Medulla oblongata (tissue), 1 donor: ENCODE measurements at regions not wholly inside any gene's neighbourhood (a gene's known extent, or its start where the extent isn't known, plus 50 kb on each side); places are given as distances from the start of the nearest gene placed in this dataset.
A peak's percentile ranks its signal among the peaks of the same experiment; 100 is the strongest.

Experiments used
- DNase-seq: peaks from one replicate; pipeline ENCODE4 v3.0.0-alpha.2; 2015; ENCODE audit errors: extremely low spot score

DNA sequence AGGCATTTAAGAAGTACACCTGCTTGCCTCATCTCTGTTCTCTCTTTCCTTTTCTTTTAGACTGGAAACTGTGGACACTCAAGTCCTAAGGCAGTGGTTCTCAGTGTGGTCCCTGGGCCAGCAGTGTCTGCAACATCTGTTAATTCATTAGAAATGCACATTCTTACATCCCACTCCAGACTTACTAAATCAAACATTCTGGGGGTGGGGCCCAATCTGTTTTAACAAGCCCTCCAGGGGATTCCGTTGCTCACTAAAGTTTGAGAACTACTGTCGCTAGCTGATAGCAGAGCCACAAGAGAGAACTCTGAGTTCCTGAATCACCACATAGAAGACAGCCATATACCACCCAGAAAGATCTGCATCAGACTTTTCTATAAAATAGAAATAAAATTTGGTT, 430.6 kb downstream of the BCOR start:
- no peak for DNase-seq

DNA sequence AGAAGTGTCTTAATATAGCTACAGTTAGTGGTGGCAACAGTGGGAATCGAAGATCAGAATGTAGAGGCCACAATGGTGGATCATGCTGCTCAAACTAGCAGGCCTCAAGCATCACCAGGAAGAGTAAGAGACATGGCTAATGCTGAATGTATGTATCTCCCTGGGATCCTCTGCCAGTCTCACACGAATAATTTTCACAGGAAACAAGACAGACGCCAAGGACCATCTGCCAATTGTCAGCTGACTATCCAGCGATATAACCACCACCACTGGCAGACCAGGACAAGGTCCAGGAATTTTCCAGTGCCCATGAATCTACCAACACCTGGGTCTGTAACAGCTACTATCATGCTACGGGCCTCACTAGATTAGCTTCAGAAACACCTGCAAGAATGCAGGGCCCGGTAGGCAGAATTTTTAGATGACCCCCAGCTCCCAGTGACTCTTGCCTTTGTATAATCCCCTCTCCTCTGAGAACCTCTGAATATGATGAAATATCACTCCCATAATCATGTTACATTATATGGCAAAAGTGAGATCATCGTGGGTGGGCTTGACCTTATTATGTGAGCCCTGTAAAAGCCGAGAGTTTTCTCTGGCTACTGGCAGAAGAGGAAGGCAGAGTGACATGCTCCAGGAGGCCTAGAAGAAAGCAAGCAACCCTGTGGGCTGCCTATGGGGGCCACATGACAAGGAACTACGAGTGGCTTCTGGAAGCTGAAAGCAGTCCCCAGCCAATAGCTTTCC, 429.8 kb downstream of the BCOR start:
- no peak for DNase-seq

GRCh38 chrX:39669668-39670067, 428.1 kb downstream of the BCOR start:
- DNase-seq, result no peak

- no peak for DNase-seq
Observed at GRCh38 chrX:39670281-39670680, 427.5 kb downstream of the BCOR start.

- no peak for DNase-seq
Observed at GRCh38 chrX:39672405-39672804, 425.4 kb downstream of the BCOR start.

- DNase-seq, result no peak
Observed at GRCh38 chrX:39674490-39675161, 423.1 kb downstream of the BCOR start.

DNA sequence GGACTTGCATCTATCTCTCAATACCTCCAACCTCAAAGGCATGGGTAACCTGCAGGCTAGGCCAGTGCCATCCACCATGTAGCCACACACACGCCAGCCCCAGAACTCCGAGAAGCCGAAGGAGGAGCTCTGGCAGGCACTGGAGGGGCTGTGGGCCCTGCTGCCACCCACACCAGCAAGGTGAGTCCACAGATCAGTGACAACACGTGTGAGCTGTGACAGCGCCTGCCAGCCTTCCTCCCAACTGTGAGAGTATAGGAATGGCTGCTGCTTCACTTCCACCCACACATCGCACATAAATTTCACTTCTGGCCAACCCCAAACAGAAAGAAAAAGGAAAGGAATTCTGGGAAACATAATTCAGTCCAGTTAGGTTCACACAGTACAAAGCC, 422.6 kb downstream of the BCOR start:
- no peak for DNase-seq

GRCh38 chrX:39675619-39676018, 422.1 kb downstream of the BCOR start:
- no peak for DNase-seq

GRCh38 chrX:39676434-39676833, 421.3 kb downstream of the BCOR start:
- no peak for DNase-seq

DNA sequence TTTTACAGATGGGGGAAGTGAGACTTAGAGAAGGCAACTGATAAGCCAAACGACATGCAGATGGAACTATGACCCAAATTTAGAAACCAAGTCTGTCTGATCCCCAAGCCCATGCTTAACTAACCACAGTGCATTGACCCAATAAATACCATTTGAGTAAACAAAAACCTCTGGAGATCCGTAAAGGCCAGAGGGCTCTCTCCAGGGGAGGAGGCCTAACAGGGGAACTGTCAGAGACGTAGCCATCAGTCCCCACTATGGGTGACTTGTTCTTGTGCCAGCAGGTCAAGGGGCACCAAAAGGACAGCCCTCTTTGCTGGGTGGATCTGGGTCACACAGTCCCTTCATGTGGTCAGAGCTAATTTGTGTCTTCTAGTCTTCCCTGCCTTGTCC, 420.2 kb downstream of the BCOR start:
- DNase-seq, result no peak

DNA sequence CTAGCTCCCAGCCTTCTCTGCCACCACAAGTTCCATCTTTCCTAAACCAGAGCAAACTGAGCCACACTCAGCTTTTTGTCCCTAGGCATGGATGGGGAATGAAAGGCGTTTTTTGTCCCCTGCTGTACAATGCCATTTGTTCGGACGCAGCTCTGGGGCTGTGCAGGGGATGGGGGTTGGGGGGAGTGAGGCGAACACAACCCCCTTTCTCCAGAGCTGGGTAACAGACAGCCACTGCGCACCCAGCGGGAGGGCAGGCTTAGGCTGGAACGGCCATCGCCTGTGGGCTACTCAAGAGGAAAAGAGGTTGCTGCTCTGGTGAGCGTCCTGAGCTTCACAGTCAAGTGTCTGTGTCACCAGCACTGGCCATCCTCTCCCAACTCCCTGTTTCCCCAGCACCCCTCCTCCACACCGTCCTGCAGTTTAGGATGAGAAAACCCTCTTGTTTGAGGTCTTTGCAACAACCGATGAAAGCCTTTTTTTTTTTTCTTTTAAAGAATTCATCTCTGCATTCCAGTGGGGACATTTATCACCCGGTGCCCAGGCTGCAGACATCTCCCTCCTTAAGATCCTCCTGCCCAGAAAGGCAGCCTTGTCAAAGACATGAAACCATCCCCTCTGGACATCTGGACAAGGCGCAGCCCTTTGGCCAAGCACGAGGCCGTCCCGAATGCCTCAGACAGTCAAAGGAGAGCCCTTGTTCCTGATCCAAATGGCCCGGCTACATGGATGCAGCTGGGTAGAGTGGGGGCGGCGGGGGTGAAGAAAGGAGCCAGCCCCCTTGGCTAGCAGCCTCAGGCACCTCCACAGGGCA, 419.6 kb downstream of the BCOR start:
- peak; percentile 85 for DNase-seq

DNA sequence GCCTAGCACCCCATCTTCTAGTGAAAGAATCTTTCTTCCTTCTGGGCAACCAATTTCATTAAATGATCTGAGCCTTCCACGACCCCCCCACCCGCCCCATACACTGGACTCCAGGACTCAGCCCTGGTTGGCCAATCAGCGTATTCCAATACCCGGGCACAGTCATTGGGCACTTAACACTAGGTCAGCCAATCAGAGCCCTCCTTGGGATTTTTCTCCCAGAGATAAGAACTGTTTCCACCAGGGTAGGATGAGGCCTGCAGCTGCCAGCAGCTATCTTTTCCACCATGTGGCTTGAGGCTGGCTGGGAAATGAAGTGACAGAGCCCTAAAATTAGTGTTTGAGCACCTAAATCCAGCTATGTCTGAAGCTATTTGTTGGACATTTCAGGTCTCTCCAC, 418.8 kb downstream of the BCOR start:
- DNase-seq, result peak; percentile 26

DNA sequence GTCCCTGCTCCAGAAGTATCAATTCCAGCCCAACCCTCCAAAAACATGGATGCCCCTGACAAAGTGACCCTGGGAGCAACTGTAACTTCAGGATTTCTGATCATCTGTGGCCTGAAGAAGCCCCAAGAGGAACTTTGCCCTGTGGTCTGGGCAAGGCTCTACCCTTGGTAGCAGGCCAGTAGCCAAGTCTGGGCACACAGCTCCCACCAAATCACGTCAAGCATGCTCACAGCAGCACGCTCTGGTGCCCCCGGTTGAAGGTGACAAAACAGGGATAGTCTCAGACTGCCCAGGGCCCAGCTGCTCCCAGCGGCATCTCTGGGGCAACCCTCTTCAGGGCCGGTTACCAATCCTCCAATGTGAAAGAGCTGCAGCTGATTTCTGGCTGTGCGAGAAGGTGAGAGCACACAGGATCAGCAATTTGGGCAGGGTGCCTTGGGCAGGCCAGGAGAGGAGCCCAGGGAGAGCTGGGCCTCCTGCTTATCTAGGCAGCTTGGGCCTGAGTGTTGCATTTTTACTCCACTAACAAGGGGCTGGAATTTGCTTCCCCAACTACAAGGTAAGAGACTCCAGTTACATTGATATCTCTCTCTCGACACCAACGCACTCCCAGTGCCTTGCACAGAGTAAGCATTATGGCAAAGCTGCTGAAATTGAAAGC, 418.1 kb downstream of the BCOR start:
- no peak for DNase-seq

DNA sequence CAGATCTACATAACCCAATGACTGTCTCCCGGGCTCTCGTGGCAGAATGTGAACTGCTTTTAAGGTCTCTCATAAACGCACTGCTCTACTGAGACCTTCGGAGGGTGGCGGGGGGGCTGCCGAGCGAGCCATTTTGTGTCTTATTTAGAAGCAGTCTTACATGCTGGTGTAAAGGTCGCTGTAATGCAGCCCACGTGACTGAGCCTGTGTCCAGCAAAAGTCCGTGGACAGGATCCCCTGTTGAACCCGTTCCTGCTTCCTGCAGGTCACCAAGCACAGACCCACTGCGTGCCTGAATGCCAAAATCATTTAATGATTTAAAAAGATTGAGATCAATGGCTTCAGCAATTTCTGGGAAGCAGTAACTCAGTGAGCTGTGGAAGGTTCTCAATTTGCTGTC, 415.9 kb downstream of the BCOR start:
- DNase-seq, result no peak

DNA sequence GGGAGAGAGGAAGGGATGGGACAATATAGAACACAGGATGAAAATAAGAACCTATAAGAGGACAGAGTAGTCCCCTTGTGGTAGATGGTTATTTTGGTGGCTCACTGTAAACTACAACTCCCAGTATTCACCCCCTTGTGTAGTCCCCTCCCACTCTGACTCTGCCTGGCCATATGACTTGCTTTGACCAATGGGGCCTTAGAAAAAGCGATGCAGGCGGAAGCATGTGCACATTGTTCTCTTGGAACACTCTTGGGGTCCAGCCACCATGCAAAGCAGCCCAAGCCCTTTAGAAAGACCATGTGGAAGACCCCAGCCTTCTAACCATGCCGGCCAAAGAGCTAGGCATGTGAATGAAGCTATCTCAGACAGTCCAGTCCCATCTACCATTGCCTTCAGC, 415.0 kb downstream of the BCOR start:
- DNase-seq, result no peak

GRCh38 chrX:39688219-39688575, 409.6 kb downstream of the BCOR start:
- no peak for DNase-seq

DNA sequence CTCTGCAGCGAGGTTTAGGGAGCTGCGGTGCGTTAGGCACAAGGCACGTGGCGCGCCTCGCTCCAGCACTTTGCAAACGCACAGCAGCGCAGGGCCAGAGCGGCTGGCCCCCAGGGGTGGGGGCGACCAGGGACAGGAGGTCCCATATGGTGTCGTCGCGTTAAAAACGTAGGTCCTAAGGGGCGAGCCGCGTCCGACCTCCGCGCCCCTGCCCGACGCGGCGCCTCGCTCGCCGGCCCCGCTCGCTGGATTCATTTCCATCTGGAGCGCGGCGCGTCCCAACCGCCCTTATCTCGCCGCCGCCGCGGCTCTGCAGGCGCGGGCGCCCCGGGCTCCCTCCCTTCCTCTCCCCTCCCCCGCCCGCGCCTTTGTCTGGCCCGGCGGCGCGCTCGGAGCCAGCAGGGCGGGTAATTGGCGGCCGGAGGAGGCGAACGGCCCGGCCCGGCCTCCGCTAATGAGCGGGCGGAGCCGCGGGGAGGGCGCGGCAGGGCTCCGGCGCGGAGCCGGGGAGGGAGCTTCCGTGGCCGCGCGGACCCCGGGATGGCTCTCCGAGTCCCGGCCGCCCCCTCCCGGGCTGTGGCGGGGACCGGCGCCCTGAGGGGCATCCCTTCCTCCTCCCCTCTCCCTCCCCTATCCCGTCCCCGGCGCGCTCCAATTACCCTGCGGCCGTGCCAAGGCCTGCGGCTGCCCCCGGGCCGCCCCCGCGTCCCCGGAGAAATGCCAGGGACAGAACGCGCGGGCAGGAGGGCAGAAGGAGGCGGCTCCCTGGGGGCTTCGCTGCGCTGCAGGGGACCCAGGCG, 409.0 kb downstream of the BCOR start:
- DNase-seq, result peak; percentile 70

GRCh38 chrX:39689376-39690104, 408.2 kb downstream of the BCOR start:
- DNase-seq, result peak; percentile 13

GRCh38 chrX:39690541-39691415, 407.0 kb downstream of the BCOR start:
- no peak for DNase-seq

GRCh38 chrX:39691724-39692123, 406.0 kb downstream of the BCOR start:
- DNase-seq, result no peak
